ENCODE measurements at regions not wholly inside any gene's neighbourhood (a gene's known extent, or its start where the extent isn't known, plus 50 kb on each side); places are given as distances from the start of the nearest gene placed in this dataset.

GRCh38 chr2:180572346-180572745, 408.1 kb upstream of the UBE2E3 start:
- Histone ChIP-seq H3K9me2 (ENCODE audit: insufficient read depth, low read length) (no peaks in the 10 kb centered on the region), H3K27me3 (ENCODE audit: insufficient read depth, low read depth, low read length) (no peaks in the 10 kb centered on the region), H3K27ac (ENCODE audit: low read length) (no peak overlapping the region), H3K4me2 (ENCODE audit: low read length) (no peak overlapping the region), H3K36me3 (ENCODE audit: insufficient read depth, low read length) (no peaks in the 10 kb centered on the region), H3K9ac (ENCODE audit: low read length) (no peak overlapping the region), H3K4me3 (ENCODE audit: low read length) (no peak overlapping the region), H3F3A (ENCODE audit: insufficient read depth, low read length, poor library complexity, severe bottlenecking) (no peaks in the 10 kb centered on the region), H3K9me3 (ENCODE audit: low read length) (no peaks in the 10 kb centered on the region), H4K20me1 (ENCODE audit: insufficient read depth) (no peaks in the 10 kb centered on the region), H2AFZ (ENCODE audit: low read depth, low read length) (no peak overlapping the region), H3K79me2 (replicated peaks; ENCODE audit: insufficient read depth, low read length) (no peaks in the 10 kb centered on the region)
- TF ChIP-seq RAD21 (conservative IDR thresholded peaks at IDR 0.05) (no peak), REST (IDR thresholded peaks at IDR 0.05; ENCODE audit: borderline replicate concordance) (no peak), EZH2 (IDR thresholded peaks at IDR 0.05; ENCODE audit: borderline replicate concordance, insufficient read depth, low read length, poor library complexity, severe bottlenecking) (no peak), EP300 (conservative IDR thresholded peaks at IDR 0.05; ENCODE audit: poor library complexity, severe bottlenecking) (no peak), SMC3 (conservative IDR thresholded peaks at IDR 0.05; ENCODE audit: poor library complexity) (no peak), MXI1 (conservative IDR thresholded peaks at IDR 0.05; ENCODE audit: poor library complexity, severe bottlenecking) (no peak), TAF1 (IDR thresholded peaks at IDR 0.05; ENCODE audit: low read depth) (no peak), POLR2AphosphoS5 (IDR thresholded peaks at IDR 0.05) (no peak), CTCF (IDR thresholded peaks at IDR 0.05; ENCODE audit: poor library complexity, severe bottlenecking) (no peak)

- Histone ChIP-seq H3K27me3 (ENCODE audit: insufficient read depth, low read depth, low read length) (no peaks in the 10 kb centered on the region), H3K9me2 (ENCODE audit: insufficient read depth, low read length) (no peaks in the 10 kb centered on the region), H3K27ac (ENCODE audit: low read length) (no peak overlapping the region), H3F3A (ENCODE audit: insufficient read depth, low read length, poor library complexity, severe bottlenecking) (no peaks in the 10 kb centered on the region), H3K4me2 (ENCODE audit: low read length) (no peak overlapping the region), H2AFZ (ENCODE audit: low read depth, low read length) (no peak overlapping the region), H3K79me2 (replicated peaks; ENCODE audit: insufficient read depth, low read length) (no peaks in the 10 kb centered on the region), H4K20me1 (ENCODE audit: insufficient read depth) (no peaks in the 10 kb centered on the region), H3K36me3 (ENCODE audit: insufficient read depth, low read length) (no peaks in the 10 kb centered on the region), H3K4me3 (ENCODE audit: low read length) (no peak overlapping the region), H3K9me3 (ENCODE audit: low read length) (no peaks in the 10 kb centered on the region), H3K9ac (ENCODE audit: low read length) (no peak overlapping the region)
- TF ChIP-seq MXI1 (conservative IDR thresholded peaks at IDR 0.05; ENCODE audit: poor library complexity, severe bottlenecking) = no peak
- no peak for TF ChIP-seq TAF1 (IDR thresholded peaks at IDR 0.05; ENCODE audit: low read depth)
- no peak for TF ChIP-seq POLR2AphosphoS5 (IDR thresholded peaks at IDR 0.05)
- TF ChIP-seq CTCF (IDR thresholded peaks at IDR 0.05; ENCODE audit: poor library complexity, severe bottlenecking) = no peak
- no peak for TF ChIP-seq EZH2 (IDR thresholded peaks at IDR 0.05; ENCODE audit: borderline replicate concordance, insufficient read depth, low read length, poor library complexity, severe bottlenecking)
- TF ChIP-seq SMC3 (conservative IDR thresholded peaks at IDR 0.05; ENCODE audit: poor library complexity) = no peak
- no peak for TF ChIP-seq REST (IDR thresholded peaks at IDR 0.05; ENCODE audit: borderline replicate concordance)
- TF ChIP-seq EP300 (conservative IDR thresholded peaks at IDR 0.05; ENCODE audit: poor library complexity, severe bottlenecking) = no peak
- TF ChIP-seq RAD21 (conservative IDR thresholded peaks at IDR 0.05) = no peak
Measured at GRCh38 chr2:180571559-180571958, 408.8 kb upstream of the UBE2E3 start.

All from neural cell (in vitro differentiated cells).